Fibroblast of lung (primary cell): ENCODE measurements at regions not wholly inside any gene's neighbourhood (a gene's known extent, or its start where the extent isn't known, plus 50 kb on each side); places are given as distances from the start of the nearest gene placed in this dataset.

Experiments used
- CTCF ChIP-seq, 2 donors: IDR thresholded peaks in 1 of 2; conservative IDR thresholded peaks in 1 of 2; 1 replicate in 1 of 2; 2 replicates in 1 of 2; pipeline ENCODE4 v1.5.1; 2011 to 2012; ENCODE audit warnings: low read length in 2 of 2, control low read depth in 1 of 2, inconsistent platforms in 1 of 2, low read depth in 1 of 2, mild to moderate bottlenecking in 1 of 2
- EZH2 ChIP-seq: IDR thresholded peaks from 2 replicates; pipeline ENCODE4 v1.5.1; 2012; ENCODE audit warnings: low read length, control low read depth, mild to moderate bottlenecking; ENCODE audit errors: missing control alignments

GRCh38 chr7:34365611-34366010 lies 292.4 kb upstream of the NPSR1 start:
- no peak for TF ChIP-seq CTCF (conservative IDR thresholded peaks at IDR 0.05 in 1 of 2, IDR thresholded peaks at IDR 0.05 in 1 of 2; ENCODE audit: low read depth in 1 of 2, low read length in 2 of 2)
- TF ChIP-seq EZH2, result no peak
